Mesendoderm (in vitro differentiated cells): ENCODE measurements at regions not wholly inside any gene's neighbourhood (a gene's known extent, or its start where the extent isn't known, plus 50 kb on each side); places are given as distances from the start of the nearest gene placed in this dataset.

Experiments used
- DNase-seq: peaks from one replicate; pipeline ENCODE4 v3.0.0; 2013
- H2AK5ac ChIP-seq: 2 replicates; pipeline ENCODE4 v1.6.1; 2013; ENCODE audit warnings: low read length, inconsistent platforms
- H2BK120ac ChIP-seq: 2 replicates; pipeline ENCODE4 v1.6.1; 2013; ENCODE audit warnings: low read depth, mild to moderate bottlenecking, low read length, moderate library complexity, mixed read lengths
- H2BK15ac ChIP-seq: replicated peaks from 2 replicates; pipeline ENCODE4 v1.6.1; 2013; ENCODE audit warnings: low read depth, mild to moderate bottlenecking, moderate library complexity
- H2BK5ac ChIP-seq: 2 replicates; pipeline ENCODE4 v1.6.1; 2013; ENCODE audit warnings: low read length, inconsistent platforms
- H3K18ac ChIP-seq: 2 replicates; pipeline ENCODE4 v1.6.1; 2013; ENCODE audit warnings: mild to moderate bottlenecking, low read length, mixed read lengths
- H3K23ac ChIP-seq: one replicate; pipeline ENCODE4 v1.6.1; 2013; ENCODE audit warnings: low read length
- H3K27ac ChIP-seq: 2 replicates; pipeline ENCODE4 v1.5.1; 2013; ENCODE audit warnings: low read depth, mild to moderate bottlenecking, inconsistent platforms, low read length, moderate library complexity
- H3K27me3 ChIP-seq: 2 replicates; pipeline ENCODE4 v1.6.1; 2013; ENCODE audit warnings: low read length, control low read depth, mild to moderate bottlenecking, inconsistent platforms; ENCODE audit not compliant: insufficient read depth, poor library complexity
- H3K36me3 ChIP-seq: 2 replicates; pipeline ENCODE4 v1.6.1; 2013; ENCODE audit warnings: low read length, inconsistent platforms; ENCODE audit not compliant: control insufficient read depth, insufficient read depth
- H3K4ac ChIP-seq: one replicate; pipeline ENCODE4 v1.6.1; 2013; ENCODE audit warnings: low read depth, mild to moderate bottlenecking, low read length, moderate library complexity
- H3K4me1 ChIP-seq: 2 replicates; pipeline ENCODE4 v1.6.1; 2013; ENCODE audit warnings: low read depth, low read length, inconsistent platforms; ENCODE audit not compliant: control insufficient read depth
- H3K4me2 ChIP-seq: 2 replicates; pipeline ENCODE4 v1.6.1; 2013; ENCODE audit warnings: low read length
- H3K4me3 ChIP-seq: 2 replicates; pipeline ENCODE4 v1.5.1; 2013; ENCODE audit warnings: mild to moderate bottlenecking, low read length
- H3K56ac ChIP-seq: one replicate; pipeline ENCODE4 v1.6.1; 2013; ENCODE audit warnings: low read length
- H3K79me1 ChIP-seq: 2 replicates; pipeline ENCODE4 v1.6.1; 2013; ENCODE audit warnings: low read length, inconsistent platforms
- H3K79me2 ChIP-seq: 2 replicates; pipeline ENCODE4 v1.6.1; 2013; ENCODE audit warnings: mild to moderate bottlenecking, low read length; ENCODE audit not compliant: control insufficient read depth, insufficient read depth
- H3K9ac ChIP-seq: 2 replicates; pipeline ENCODE4 v1.6.1; 2013; ENCODE audit warnings: low read length, inconsistent platforms
- H4K5ac ChIP-seq: one replicate; pipeline ENCODE4 v1.6.1; 2013; ENCODE audit warnings: low read length
- H4K8ac ChIP-seq: one replicate; pipeline ENCODE4 v1.6.1; 2013; ENCODE audit warnings: low read depth, mild to moderate bottlenecking, control low read depth, low read length, moderate library complexity
- WGBS: extraction: QIAGEN DNeasy Blood & Tissue Kit; methylation state at CpG from one replicate; pipeline ENCODE4 v1.1.7; 2013; ENCODE audit warnings: low lambda C conversion rate, missing lambda C conversion rate; ENCODE audit not compliant: insufficient coverage; ENCODE audit errors: extremely low coverage; 5-methylcytosine and 5-hydroxymethylcytosine counted together

DNA sequence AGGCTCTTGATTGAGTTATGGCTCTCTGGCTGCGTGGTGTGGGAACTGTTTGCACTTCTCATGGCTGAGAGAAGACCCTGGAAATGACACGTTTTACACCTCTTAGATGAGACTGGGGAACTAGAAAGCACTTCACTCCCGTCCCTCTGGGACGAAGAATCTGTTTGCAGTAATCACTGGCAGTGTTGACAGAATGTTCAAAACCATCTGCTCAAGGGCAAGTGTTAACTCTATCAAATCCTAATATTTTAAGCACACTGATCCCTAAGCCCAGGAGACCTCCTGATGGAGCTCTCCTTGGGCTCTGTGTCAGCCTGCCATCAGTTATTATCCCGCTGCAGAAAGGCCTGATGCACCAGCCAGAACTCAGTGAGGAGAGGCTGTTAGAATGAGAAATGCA lies 323.8 kb upstream of the DNAJC19 start:
- no peak overlapping the region for H3K23ac ChIP-seq
- no peak for DNase-seq
- H3K36me3 ChIP-seq, result no peaks in the 10 kb centered on the region
- no peak overlapping the region for H3K56ac ChIP-seq
- H3K79me1 ChIP-seq, result no peaks in the 10 kb centered on the region
- H3K4ac ChIP-seq, result no peak overlapping the region
- H3K79me2 ChIP-seq, result no peaks in the 10 kb centered on the region
- H3K4me1 ChIP-seq, result no peaks in the 10 kb centered on the region
- H3K4me3 ChIP-seq, result no peak overlapping the region
- no peak overlapping the region for H3K9ac ChIP-seq
- H3K27me3 ChIP-seq, result no peaks in the 10 kb centered on the region
- H2BK15ac ChIP-seq, result no peak overlapping the region
- H2AK5ac ChIP-seq, result no peak overlapping the region
- no peak overlapping the region for H2BK5ac ChIP-seq
- no peak overlapping the region for H4K5ac ChIP-seq
- WGBS, result no CpG with 5 or more reads among the region's 5 CpGs
- H3K27ac ChIP-seq, result no peak overlapping the region
- H2BK120ac ChIP-seq, result no peak overlapping the region
- H3K4me2 ChIP-seq, result no peak overlapping the region
- H4K8ac ChIP-seq, result no peak overlapping the region
- H3K18ac ChIP-seq, result no peak overlapping the region

DNA sequence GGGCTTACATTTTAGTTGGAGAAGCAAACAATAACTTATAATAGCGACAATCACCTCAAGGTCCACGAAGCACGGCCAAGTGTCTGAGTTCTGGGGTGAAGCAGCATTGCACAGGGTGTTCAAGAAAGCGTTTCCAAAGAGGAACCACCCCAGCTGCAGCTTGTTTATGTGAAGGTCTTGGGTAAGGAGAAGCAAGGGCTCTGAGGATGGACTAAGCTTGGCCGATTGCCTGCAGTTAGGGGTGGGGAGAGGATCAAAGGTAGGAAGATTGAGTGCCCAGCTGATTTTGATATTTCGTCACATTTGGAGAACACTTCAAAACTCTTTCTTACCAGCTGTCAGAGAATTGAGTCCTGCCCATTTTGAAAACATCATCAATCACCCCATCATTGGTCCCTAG lies 321.6 kb upstream of the DNAJC19 start:
- H3K56ac ChIP-seq, result no peak overlapping the region
- H2BK5ac ChIP-seq, result no peak overlapping the region
- no peak overlapping the region for H3K18ac ChIP-seq
- H2AK5ac ChIP-seq, result no peak overlapping the region
- no peak overlapping the region for H2BK15ac ChIP-seq
- H3K4me1 ChIP-seq, result no peaks in the 10 kb centered on the region
- H3K4ac ChIP-seq, result no peak overlapping the region
- H3K27me3 ChIP-seq, result no peaks in the 10 kb centered on the region
- WGBS, result no CpG with 5 or more reads among the region's 6 CpGs
- no peak overlapping the region for H3K4me3 ChIP-seq
- no peak overlapping the region for H4K5ac ChIP-seq
- no peak overlapping the region for H3K23ac ChIP-seq
- no peaks in the 10 kb centered on the region for H3K79me1 ChIP-seq
- H2BK120ac ChIP-seq, result no peak overlapping the region
- no peaks in the 10 kb centered on the region for H3K36me3 ChIP-seq
- no peak overlapping the region for H3K4me2 ChIP-seq
- no peak overlapping the region for H3K27ac ChIP-seq
- H3K9ac ChIP-seq, result no peak overlapping the region
- no peaks in the 10 kb centered on the region for H3K79me2 ChIP-seq
- H4K8ac ChIP-seq, result no peak overlapping the region
- no peak for DNase-seq

DNA sequence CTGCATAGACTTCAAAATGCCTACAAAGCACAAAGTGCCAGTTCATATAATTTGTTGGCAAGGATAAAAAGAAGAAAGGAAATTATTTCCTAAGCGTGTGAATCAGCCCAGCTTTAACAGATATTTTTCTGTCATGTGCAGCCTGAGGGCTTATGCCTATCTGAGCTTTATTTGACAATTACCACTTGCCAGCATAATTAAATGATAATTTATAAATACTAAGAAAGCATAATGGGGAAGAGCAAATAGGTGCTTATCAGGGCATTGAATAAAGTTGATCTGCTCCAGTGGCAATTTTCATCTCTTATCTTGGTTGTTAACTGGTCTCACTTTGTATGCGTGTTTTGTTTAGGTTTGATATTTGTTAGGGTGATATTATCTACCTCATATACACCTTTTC lies 313.4 kb upstream of the DNAJC19 start:
- H3K27me3 ChIP-seq, result no peaks in the 10 kb centered on the region
- H3K4me1 ChIP-seq, result no peaks in the 10 kb centered on the region
- no peaks in the 10 kb centered on the region for H3K79me2 ChIP-seq
- H2BK5ac ChIP-seq, result no peak overlapping the region
- no peak overlapping the region for H3K4me3 ChIP-seq
- H3K9ac ChIP-seq, result no peak overlapping the region
- WGBS, result no CpG with 5 or more reads among the region's 2 CpGs
- H2AK5ac ChIP-seq, result no peak overlapping the region
- H3K23ac ChIP-seq, result no peak overlapping the region
- no peak for DNase-seq
- no peak overlapping the region for H4K5ac ChIP-seq
- no peak overlapping the region for H3K4ac ChIP-seq
- no peak overlapping the region for H3K27ac ChIP-seq
- no peaks in the 10 kb centered on the region for H3K79me1 ChIP-seq
- H3K18ac ChIP-seq, result no peak overlapping the region
- H3K56ac ChIP-seq, result no peak overlapping the region
- no peaks in the 10 kb centered on the region for H3K36me3 ChIP-seq
- no peak overlapping the region for H2BK15ac ChIP-seq
- no peak overlapping the region for H3K4me2 ChIP-seq
- H4K8ac ChIP-seq, result no peak overlapping the region
- H2BK120ac ChIP-seq, result no peak overlapping the region

DNA sequence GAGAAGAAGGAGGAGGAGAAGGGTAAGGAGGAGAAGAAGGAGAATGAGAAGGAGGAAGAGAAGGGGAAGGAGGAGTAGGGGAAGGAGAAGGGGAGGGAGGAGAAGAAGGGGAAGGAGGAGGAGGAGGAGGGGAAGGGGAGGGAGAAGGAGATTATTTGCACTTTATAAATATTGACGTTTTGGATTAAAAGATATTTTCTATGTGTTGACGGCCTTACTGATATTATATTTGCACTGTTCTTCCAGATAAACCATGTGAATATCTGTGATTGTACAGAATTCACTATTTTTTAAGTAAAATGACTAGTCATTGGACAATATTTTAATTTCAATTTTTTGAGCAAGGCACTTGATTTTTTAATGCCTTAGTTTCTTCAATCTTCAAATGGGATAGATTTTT lies 310.5 kb upstream of the DNAJC19 start:
- no peaks in the 10 kb centered on the region for H3K79me1 ChIP-seq
- no peak overlapping the region for H3K27ac ChIP-seq
- H3K18ac ChIP-seq, result no peak overlapping the region
- H3K4ac ChIP-seq, result no peak overlapping the region
- H3K27me3 ChIP-seq, result no peaks in the 10 kb centered on the region
- H3K56ac ChIP-seq, result no peak overlapping the region
- no peaks in the 10 kb centered on the region for H3K4me1 ChIP-seq
- H2BK15ac ChIP-seq, result no peak overlapping the region
- 100% methylated on average over 1 of the region's 2 CpGs for WGBS
- H3K23ac ChIP-seq, result no peak overlapping the region
- no peaks in the 10 kb centered on the region for H3K79me2 ChIP-seq
- no peak overlapping the region for H3K4me2 ChIP-seq
- no peak overlapping the region for H3K9ac ChIP-seq
- no peak overlapping the region for H2AK5ac ChIP-seq
- no peak overlapping the region for H3K4me3 ChIP-seq
- H4K8ac ChIP-seq, result no peak overlapping the region
- H4K5ac ChIP-seq, result no peak overlapping the region
- H3K36me3 ChIP-seq, result no peaks in the 10 kb centered on the region
- no peak overlapping the region for H2BK120ac ChIP-seq
- no peak for DNase-seq
- H2BK5ac ChIP-seq, result no peak overlapping the region

DNA sequence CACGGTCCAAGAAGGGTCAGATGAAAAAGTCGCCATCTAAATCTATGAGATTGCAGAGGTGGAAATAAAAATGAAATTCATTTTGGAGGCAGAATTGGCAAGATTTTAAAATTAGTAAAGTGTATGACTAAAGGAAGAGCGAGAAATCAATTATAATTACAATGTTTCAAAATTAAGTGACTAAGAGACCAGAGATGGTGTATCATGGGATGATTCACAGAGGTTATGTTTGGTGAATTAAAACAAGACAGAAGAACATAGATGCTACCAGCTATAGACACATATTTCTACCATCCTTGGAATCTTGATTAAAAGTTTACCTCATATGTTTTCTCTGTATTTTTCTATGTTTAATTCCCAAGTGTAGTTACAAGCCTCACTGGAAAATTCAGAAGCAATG lies 308.9 kb upstream of the DNAJC19 start:
- Histone ChIP-seq H3K56ac (no peak overlapping the region), H3K4me3 (no peak overlapping the region), H3K9ac (no peak overlapping the region), H3K27ac (no peak overlapping the region), H4K8ac (no peak overlapping the region), H3K27me3 (no peaks in the 10 kb centered on the region), H2BK120ac (no peak overlapping the region), H3K36me3 (no peaks in the 10 kb centered on the region), H3K23ac (no peak overlapping the region), H2BK5ac (no peak overlapping the region), H3K18ac (no peak overlapping the region), H2AK5ac (no peak overlapping the region), H3K4ac (no peak overlapping the region), H3K4me2 (no peak overlapping the region), H2BK15ac (no peak overlapping the region), H4K5ac (no peak overlapping the region), H3K79me1 (no peaks in the 10 kb centered on the region), H3K79me2 (no peaks in the 10 kb centered on the region), H3K4me1 (no peaks in the 10 kb centered on the region)
- WGBS, result no CpG with 5 or more reads among the region's 3 CpGs
- no peak for DNase-seq

DNA sequence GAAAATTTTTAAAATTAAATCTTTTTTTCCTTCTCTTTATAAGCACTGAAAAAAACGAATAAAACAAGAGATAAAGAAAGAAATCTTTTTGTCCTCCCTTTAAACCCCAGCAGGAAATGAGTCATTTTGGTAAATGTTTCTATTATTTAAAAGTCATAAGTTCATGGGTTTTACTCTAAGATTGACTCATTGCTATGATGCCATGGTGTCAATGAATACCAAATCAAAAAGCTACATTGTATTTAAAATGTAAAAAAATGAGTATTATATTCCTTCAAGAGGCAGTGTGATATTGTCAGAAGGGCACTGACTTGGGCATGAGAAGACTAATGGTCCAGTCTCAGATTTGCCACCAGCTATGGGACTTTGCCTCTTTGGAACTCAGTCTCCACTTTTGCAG lies 303.4 kb upstream of the DNAJC19 start:
- Histone ChIP-seq H2BK5ac (no peak overlapping the region), H3K4me1 (no peaks in the 10 kb centered on the region), H3K4me2 (no peak overlapping the region), H4K5ac (no peak overlapping the region), H3K9ac (no peak overlapping the region), H4K8ac (no peak overlapping the region), H3K79me1 (no peaks in the 10 kb centered on the region), H3K27me3 (no peaks in the 10 kb centered on the region), H3K79me2 (no peaks in the 10 kb centered on the region), H2BK120ac (no peak overlapping the region), H3K27ac (no peak overlapping the region), H3K4ac (no peak overlapping the region), H3K4me3 (no peak overlapping the region), H3K36me3 (no peaks in the 10 kb centered on the region), H2AK5ac (no peak overlapping the region), H3K18ac (no peak overlapping the region), H3K23ac (no peak overlapping the region), H2BK15ac (no peak overlapping the region), H3K56ac (no peak overlapping the region)
- DNase-seq, result no peak
- WGBS, result no CpG with 5 or more reads among the region's 1 CpG
